ENCODE measurements at regions not wholly inside any gene's neighbourhood (a gene's known extent, or its start where the extent isn't known, plus 50 kb on each side); places are given as distances from the start of the nearest gene placed in this dataset.

DNA sequence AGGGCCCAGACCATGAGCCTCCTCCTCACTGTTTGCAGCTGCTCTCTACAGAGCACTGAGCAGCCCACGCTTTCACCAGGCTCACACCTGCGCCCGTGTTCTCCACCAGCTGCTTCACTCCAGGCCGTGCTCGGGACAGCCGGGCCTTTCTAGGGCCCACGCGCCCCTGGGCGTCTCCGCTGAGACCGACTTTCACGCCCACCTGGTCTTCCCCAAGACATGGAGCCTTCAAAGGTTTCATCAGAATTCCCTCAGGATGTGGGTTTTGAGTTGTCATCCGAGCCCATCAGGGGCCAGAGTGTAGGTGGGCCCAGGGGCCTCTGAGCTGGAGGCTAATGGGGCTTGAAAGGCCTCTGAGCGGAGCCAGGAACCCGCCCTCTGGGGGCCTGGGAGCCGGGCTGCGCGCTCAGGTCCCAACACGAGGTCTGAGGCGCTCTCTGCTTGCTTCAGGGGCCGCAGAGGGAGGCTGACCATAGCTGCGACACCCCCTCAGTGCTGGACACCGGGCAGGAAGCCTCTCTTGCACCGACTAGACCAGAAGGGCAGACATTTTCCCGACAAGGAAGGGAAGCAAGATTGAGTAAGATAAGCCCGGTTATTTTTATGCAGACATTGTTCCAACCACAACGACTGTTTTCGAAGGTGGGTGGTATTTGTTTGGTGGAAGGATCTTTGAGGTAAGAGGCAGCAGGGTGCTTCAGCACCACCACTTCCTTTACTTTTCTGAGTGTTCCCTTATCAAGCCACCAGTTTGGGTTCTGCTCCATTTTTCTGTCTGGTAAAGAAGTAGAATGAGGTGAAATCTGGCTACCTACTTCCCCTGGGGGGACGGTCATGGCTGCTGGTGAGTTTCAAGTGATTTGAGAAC, 125.0 kb upstream of the FUT8 start:
- Histone ChIP-seq H3K9me2 (no peaks in the 10 kb centered on the region), H3K36me3 (replicated peaks in 1 of 2; ENCODE audit: control insufficient read depth in 1 of 2, insufficient read depth in 2 of 2, low read length in 1 of 2) (no peaks in the 10 kb centered on the region), H2AFZ (ENCODE audit: low read depth) (no peak overlapping the region), H3K9ac (no peak overlapping the region), H3K4me3 (ENCODE audit: low read depth in 2 of 2, low read length in 1 of 2) (no peak overlapping the region), H3K79me2 (ENCODE audit: insufficient read depth) (no peaks in the 10 kb centered on the region), H4K20me1 (ENCODE audit: insufficient read depth) (no peaks in the 10 kb centered on the region), H3K4me2 (no peak overlapping the region), H3K27ac (ENCODE audit: low read depth in 2 of 2, low read length in 1 of 2) (no peak overlapping the region), H3K9me3 (no peaks in the 10 kb centered on the region), H3F3A (replicated peaks; ENCODE audit: insufficient read depth) (peaks cover 16% of the 10 kb centered on the region), H3K27me3 (ENCODE audit: insufficient read depth) (no peaks in the 10 kb centered on the region), H3K4me1 (ENCODE audit: control insufficient read depth in 1 of 2, insufficient read depth in 2 of 2, low read depth in 1 of 2, low read length in 1 of 2) (peaks cover 0 to under 1% of the 10 kb centered on the region in 2 experiments; a peak in 1 of 4 replicates)
- POLR2A ChIA-PET: no interaction called here
- no peak for TF ChIP-seq FOXM1 (IDR thresholded peaks at IDR 0.05; ENCODE audit: low read depth)
- CTCF ChIA-PET: interaction anchor here (1.2 kb wide), 1 partner anchor 8 kb away, joined by 4 read pairs; no protein-coding TSS in a partner anchor
- 93% methylated on average over 17 of the region's 29 CpGs for WGBS (ENCODE audit: low lambda C conversion rate)
- no peak for DNase-seq

DNA sequence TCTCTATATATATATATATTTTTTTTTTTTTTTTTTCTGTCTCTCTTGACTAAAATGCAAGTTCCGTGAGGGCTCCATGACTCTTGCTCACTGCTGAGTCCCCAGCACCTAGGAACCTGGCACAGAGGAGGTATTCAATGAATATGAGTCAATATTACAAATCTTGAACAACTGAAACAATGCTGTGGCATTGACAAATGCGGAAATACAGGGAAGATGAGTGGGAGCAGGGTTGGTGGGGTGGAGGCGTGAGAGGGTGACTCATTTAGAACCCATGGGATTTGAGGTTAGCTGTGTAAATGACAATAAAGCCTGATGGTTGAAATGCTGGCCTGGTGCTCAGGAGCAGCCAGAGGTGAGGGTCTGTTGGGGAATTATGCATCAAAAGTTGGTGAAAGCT, 121.7 kb upstream of the FUT8 start:
- Histone ChIP-seq H3K4me3 (ENCODE audit: low read depth in 2 of 2, low read length in 1 of 2) (no peak overlapping the region), H3K27me3 (ENCODE audit: insufficient read depth) (no peaks in the 10 kb centered on the region), H3K9ac (no peak overlapping the region), H4K20me1 (ENCODE audit: insufficient read depth) (no peaks in the 10 kb centered on the region), H2AFZ (ENCODE audit: low read depth) (no peak overlapping the region), H3K4me2 (no peak overlapping the region), H3K9me3 (no peaks in the 10 kb centered on the region), H3K9me2 (no peaks in the 10 kb centered on the region), H3K27ac (ENCODE audit: low read depth in 2 of 2, low read length in 1 of 2) (0 out of 4 replicates have a peak overlapping the region, but pooled peaks of 1 of the 2 experiments have one; percentile 14), H3F3A (replicated peaks; ENCODE audit: insufficient read depth) (peaks cover 9% of the 10 kb centered on the region), H3K79me2 (ENCODE audit: insufficient read depth) (no peaks in the 10 kb centered on the region), H3K36me3 (replicated peaks in 1 of 2; ENCODE audit: control insufficient read depth in 1 of 2, insufficient read depth in 2 of 2, low read length in 1 of 2) (no peaks in the 10 kb centered on the region), H3K4me1 (ENCODE audit: control insufficient read depth in 1 of 2, insufficient read depth in 2 of 2, low read depth in 1 of 2, low read length in 1 of 2) (no peaks in the 10 kb centered on the region)
- ChIA-PET POLR2A (no interaction called here), CTCF (interaction anchor here (1.5 kb wide), 1 partner anchor 19 kb away, joined by 4 read pairs; no protein-coding TSS in a partner anchor)
- WGBS (ENCODE audit: low lambda C conversion rate): 45% methylated on average over 3 of the region's 3 CpGs
- no peak for DNase-seq
- no peak for TF ChIP-seq SIN3A (IDR thresholded peaks at IDR 0.05; ENCODE audit: borderline replicate concordance, low read depth, low read length)
- no peak for TF ChIP-seq FOXM1 (IDR thresholded peaks at IDR 0.05; ENCODE audit: low read depth)
- TF ChIP-seq, protein P1, sequence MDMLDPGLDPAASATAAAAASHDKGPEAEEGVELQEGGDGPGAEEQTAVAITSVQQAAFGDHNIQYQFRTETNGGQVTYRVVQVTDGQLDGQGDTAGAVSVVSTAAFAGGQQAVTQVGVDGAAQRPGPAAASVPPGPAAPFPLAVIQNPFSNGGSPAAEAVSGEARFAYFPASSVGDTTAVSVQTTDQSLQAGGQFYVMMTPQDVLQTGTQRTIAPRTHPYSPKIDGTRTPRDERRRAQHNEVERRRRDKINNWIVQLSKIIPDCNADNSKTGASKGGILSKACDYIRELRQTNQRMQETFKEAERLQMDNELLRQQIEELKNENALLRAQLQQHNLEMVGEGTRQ (IDR thresholded peaks at IDR 0.05; ENCODE audit: borderline replicate concordance, low read depth, low read length): no peak
- no peak for TF ChIP-seq GABPA (IDR thresholded peaks at IDR 0.05; ENCODE audit: low read depth)
- no peak for TF ChIP-seq TAF1 (IDR thresholded peaks at IDR 0.05; ENCODE audit: borderline replicate concordance, low read depth, low read length)
- no peak for TF ChIP-seq MEF2A (IDR thresholded peaks at IDR 0.05; ENCODE audit: borderline replicate concordance, low read depth)
- TF ChIP-seq CHD2 (IDR thresholded peaks at IDR 0.05; ENCODE audit: low read length, partially characterized antibody): no peak
- TF ChIP-seq TCF12 (IDR thresholded peaks at IDR 0.05): peak; percentile 43; the same call in 1 of the 2 replicates
- TF ChIP-seq, protein P2, sequence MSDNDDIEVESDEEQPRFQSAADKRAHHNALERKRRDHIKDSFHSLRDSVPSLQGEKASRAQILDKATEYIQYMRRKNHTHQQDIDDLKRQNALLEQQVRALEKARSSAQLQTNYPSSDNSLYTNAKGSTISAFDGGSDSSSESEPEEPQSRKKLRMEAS (IDR thresholded peaks at IDR 0.05; ENCODE audit: low read depth): no peak
- TF ChIP-seq NFIC (IDR thresholded peaks at IDR 0.05; ENCODE audit: borderline replicate concordance): no peak
- no peak for TF ChIP-seq RFX5 (IDR thresholded peaks at IDR 0.05; ENCODE audit: low read length)
- TF ChIP-seq RAD21 (IDR thresholded peaks at IDR 0.05; ENCODE audit: low read length): no peak
- no peak for TF ChIP-seq GATA2 (CRISPR knock-in tag; IDR thresholded peaks at IDR 0.05)
- no peak for TF ChIP-seq YY1 (IDR thresholded peaks at IDR 0.05; ENCODE audit: low read depth)
- peak; percentile 63 for TF ChIP-seq ELF1 (IDR thresholded peaks at IDR 0.05)
- no peak for TF ChIP-seq RCOR1 (IDR thresholded peaks at IDR 0.05; ENCODE audit: low read length)
- TF ChIP-seq FOSL2 (IDR thresholded peaks at IDR 0.05; ENCODE audit: borderline replicate concordance, low read depth): peak; percentile 59; the same call in 1 of the 2 replicates
- TF ChIP-seq, protein P3, sequence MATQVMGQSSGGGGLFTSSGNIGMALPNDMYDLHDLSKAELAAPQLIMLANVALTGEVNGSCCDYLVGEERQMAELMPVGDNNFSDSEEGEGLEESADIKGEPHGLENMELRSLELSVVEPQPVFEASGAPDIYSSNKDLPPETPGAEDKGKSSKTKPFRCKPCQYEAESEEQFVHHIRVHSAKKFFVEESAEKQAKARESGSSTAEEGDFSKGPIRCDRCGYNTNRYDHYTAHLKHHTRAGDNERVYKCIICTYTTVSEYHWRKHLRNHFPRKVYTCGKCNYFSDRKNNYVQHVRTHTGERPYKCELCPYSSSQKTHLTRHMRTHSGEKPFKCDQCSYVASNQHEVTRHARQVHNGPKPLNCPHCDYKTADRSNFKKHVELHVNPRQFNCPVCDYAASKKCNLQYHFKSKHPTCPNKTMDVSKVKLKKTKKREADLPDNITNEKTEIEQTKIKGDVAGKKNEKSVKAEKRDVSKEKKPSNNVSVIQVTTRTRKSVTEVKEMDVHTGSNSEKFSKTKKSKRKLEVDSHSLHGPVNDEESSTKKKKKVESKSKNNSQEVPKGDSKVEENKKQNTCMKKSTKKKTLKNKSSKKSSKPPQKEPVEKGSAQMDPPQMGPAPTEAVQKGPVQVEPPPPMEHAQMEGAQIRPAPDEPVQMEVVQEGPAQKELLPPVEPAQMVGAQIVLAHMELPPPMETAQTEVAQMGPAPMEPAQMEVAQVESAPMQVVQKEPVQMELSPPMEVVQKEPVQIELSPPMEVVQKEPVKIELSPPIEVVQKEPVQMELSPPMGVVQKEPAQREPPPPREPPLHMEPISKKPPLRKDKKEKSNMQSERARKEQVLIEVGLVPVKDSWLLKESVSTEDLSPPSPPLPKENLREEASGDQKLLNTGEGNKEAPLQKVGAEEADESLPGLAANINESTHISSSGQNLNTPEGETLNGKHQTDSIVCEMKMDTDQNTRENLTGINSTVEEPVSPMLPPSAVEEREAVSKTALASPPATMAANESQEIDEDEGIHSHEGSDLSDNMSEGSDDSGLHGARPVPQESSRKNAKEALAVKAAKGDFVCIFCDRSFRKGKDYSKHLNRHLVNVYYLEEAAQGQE (IDR thresholded peaks at IDR 0.05; ENCODE audit: low read depth, low read length): no peak
- TF ChIP-seq, protein P4, sequence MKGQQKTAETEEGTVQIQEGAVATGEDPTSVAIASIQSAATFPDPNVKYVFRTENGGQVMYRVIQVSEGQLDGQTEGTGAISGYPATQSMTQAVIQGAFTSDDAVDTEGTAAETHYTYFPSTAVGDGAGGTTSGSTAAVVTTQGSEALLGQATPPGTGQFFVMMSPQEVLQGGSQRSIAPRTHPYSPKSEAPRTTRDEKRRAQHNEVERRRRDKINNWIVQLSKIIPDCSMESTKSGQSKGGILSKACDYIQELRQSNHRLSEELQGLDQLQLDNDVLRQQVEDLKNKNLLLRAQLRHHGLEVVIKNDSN (IDR thresholded peaks at IDR 0.05; ENCODE audit: borderline replicate concordance, low read depth): no peak
- TF ChIP-seq, protein P5, sequence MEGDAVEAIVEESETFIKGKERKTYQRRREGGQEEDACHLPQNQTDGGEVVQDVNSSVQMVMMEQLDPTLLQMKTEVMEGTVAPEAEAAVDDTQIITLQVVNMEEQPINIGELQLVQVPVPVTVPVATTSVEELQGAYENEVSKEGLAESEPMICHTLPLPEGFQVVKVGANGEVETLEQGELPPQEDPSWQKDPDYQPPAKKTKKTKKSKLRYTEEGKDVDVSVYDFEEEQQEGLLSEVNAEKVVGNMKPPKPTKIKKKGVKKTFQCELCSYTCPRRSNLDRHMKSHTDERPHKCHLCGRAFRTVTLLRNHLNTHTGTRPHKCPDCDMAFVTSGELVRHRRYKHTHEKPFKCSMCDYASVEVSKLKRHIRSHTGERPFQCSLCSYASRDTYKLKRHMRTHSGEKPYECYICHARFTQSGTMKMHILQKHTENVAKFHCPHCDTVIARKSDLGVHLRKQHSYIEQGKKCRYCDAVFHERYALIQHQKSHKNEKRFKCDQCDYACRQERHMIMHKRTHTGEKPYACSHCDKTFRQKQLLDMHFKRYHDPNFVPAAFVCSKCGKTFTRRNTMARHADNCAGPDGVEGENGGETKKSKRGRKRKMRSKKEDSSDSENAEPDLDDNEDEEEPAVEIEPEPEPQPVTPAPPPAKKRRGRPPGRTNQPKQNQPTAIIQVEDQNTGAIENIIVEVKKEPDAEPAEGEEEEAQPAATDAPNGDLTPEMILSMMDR (IDR thresholded peaks at IDR 0.05): no peak
- no peak for TF ChIP-seq POLR2AphosphoS5 (IDR thresholded peaks at IDR 0.05; ENCODE audit: low read depth, low read length)

All from SK-N-SH (cell line).